Inferior parietal cortex (tissue), 1 donor: ENCODE measurements at regions not wholly inside any gene's neighbourhood (a gene's known extent, or its start where the extent isn't known, plus 50 kb on each side); places are given as distances from the start of the nearest gene placed in this dataset.
A peak's percentile ranks its signal among the peaks of the same experiment; 100 is the strongest.

ENCODE experiments used
- DNase-seq: peaks from one replicate; pipeline ENCODE4 v3.0.0-alpha.2; 2016; ENCODE audit errors: extremely low spot score

DNA sequence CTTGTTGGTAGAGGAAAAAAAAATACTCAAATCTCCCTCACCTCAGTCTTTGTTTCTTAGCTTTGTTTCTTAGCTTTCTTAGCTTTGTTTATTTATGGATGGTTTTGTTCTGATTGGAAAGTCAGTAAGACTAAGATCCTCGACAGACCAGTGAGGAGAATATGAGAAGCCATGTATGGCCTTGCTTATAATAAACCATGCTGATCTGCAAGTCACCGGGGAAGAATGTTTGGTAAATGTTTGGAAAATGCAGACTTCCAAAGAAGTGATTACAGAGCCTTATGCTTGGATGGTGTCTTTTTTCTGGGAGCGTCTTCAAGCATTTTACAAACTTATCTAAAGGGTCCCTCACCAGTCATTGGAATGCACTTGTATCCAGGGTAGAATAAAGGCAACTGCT lies 90.1 kb upstream of the NOCT start:
- DNase-seq = no peak

DNA sequence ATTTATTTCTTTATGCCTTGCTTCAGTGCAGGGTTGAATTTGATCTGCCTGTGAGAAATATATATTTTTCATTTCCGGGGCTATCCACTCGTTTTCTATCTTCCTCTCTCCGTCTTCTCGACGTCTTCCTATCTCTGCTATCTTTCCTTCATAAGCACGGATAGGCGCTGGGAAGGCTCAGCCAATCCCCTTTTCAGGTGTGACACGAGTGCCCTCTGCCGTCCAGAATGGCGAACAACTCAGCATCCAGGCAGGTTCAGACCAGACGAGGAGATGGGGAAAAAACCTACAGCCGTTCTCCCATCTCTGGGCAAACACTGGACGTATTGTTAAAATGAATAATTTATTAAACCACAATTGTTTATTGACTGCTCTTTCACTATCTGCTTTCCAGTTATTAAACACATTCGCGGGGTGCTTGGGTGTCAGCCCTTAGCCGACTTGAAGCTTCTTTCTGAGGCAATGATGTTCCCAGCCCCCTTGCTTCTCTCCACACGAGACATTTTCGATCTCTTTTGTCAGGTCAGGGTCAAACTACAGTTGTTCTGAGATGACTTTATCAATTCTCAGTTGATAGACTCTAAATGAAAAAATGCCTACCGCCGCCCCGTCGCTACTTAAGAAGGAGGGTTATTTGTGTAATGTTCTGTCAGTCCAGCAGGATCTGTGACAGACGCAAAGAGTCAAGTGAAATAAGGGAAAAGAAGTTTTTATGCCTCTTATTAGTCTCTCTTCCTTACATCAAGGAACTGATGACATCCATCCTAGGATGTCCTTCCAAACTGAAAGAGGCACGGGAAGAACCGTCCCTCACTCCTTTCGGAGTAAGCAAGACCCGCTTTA lies 96.3 kb upstream of the NOCT start:
- peak; percentile 88 for DNase-seq

DNA sequence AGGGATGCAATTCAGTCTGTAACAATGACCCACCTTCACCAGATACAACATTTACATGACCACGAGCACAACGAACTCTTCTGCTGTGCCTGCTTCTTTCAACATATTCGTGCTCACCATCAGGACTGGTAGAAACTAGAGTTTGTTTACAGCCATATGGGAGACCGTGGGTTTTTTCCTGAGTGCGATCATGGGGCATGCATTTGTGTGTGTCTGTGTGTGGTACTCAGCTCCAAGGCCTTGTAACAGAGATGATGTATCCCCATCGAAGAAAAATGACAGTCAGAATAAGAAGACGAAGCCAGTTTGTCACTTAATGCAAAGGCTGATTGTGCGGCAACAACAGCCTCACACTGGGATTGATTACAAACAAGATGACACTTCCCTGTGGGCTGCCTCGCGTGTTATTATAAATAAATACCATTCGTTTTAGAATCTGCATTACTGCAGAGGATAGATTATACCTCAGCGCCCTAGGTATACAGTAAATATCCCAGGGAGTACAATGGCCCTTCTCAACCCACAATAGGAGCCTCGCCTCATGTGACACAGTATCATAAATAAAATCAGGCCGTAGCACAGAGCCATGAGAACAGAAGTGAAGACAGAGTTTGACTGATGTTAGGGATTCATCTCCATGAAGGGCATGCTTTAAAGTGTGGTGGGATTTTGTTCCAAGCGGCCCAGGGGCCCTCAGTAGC lies 97.3 kb upstream of the NOCT start:
- DNase-seq = no peak

DNA sequence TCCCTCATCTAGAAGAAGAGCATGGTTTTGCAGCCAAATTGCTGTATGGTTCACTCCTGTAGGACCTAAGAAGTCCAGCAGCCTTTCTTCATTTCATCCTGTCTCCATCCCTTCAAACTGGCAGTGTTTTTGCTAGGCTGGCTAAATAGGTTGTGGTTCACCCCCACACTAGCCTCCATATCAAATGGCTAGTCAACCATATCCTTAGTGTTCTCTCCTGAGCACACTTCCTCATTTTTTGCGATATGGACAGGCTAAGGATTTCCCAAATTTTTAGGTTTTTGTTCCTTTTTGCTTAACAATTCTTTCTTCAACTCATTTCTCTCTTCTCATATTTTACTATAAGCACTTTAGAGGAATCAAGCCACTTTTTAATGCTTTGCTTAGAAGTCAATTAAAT lies 98.8 kb upstream of the NOCT start:
- DNase-seq = no peak

DNA sequence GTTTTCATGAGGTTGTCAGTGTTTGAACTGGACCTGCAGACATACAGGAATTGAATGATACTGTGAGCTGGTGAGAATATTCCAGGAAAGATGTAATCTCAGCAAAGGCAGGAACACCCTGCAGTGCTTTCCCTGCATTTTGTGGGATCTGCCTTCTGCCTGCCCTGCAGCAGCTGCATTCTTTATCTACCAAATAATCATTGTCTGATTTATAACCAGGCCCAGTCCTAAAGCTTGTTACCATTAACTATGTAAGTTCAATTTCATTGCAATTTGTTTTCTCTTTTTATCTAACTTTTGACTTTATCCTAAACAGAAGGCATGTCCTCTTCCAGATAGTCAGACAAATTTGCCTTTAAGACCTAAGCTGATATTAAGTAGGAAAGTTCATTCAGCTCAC lies 99.8 kb upstream of the NOCT start:
- no peak for DNase-seq

DNA sequence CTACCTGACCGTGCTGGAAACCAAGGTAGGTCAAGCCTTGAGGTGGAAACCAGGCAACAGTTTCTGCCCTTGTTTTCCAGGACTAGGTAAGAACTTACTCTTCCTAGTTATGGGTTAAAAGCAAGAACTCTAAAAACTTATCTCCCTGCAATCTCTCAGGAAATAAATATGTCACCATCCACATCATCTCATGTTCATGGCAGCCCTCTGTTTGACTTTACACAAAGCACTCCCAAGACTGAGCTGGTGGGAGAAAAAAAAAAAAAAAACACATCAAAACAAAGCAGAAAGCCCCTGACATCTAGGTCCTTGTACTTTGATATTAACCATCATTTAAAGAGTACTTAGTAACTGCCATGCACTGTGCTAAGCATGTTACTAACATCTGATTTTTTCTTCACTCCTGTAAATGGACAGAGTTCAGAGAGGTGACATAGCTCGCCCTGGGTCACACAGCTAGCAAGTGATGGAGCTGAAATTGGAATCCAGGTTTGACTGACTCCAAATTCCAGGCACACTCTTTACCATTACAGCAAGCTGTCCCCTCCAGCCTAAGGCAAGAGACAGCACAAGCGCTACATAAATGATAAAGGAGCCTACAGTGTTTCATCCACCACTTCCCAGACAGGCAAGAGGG lies 102.8 kb upstream of the NOCT start:
- no peak for DNase-seq

DNA sequence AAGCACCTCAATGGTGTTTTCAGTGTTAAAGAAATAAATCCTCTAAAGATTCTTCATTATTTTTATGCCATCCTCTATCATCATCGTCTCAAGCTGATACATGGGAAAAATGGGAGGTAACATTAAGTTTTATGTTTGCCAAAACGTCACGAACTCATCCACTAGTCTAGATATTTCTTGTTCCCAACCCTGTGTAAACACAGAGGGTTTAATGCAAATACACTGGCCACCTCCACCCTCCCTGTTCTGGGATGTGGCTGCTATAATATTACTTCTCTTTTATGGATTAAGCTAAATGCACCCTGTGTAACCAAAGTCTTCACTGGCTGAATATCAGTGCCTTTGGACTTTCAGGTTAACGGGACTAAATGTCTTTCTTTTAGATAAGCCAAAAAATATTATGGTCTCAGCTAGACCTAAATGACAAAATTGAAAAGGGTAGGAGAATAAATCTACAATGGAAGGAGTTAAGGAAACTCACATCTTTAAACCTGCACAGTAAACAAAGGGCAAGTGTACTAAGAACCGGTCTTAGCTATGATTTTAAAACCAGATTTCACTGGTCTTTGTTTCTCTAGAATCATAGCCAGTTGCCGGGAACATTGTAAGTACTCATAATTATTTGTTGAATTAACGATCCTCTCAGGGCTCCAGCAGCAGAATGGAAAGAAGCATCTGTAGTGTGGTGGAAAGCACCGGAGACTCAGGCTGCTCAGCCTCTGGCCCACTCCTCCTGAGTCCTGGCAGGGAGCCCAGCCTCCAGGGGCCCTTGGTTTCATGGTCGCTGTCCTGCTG lies 103.5 kb upstream of the NOCT start:
- DNase-seq = no peak

DNA sequence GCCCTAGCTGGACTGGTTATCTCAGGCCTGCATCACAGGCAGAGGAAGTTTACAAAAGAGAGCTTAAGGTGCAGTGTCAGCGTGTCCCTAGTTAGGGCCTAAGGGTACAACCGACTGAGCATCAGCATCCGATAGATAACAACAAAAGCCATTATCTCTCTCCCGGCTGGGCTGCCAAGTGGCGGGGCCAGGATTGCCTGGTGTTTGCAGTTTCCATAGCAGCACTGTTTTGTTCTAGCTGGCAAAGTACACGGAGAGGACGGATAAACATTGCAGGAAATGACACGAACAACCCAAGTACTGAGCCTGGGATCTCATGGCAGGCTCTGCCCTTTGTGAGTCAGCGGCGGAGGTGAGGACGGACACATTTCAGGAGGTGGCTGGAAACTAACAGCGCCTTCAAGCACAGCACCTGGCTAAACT lies 104.7 kb upstream of the NOCT start:
- peak; percentile 72 for DNase-seq

DNA sequence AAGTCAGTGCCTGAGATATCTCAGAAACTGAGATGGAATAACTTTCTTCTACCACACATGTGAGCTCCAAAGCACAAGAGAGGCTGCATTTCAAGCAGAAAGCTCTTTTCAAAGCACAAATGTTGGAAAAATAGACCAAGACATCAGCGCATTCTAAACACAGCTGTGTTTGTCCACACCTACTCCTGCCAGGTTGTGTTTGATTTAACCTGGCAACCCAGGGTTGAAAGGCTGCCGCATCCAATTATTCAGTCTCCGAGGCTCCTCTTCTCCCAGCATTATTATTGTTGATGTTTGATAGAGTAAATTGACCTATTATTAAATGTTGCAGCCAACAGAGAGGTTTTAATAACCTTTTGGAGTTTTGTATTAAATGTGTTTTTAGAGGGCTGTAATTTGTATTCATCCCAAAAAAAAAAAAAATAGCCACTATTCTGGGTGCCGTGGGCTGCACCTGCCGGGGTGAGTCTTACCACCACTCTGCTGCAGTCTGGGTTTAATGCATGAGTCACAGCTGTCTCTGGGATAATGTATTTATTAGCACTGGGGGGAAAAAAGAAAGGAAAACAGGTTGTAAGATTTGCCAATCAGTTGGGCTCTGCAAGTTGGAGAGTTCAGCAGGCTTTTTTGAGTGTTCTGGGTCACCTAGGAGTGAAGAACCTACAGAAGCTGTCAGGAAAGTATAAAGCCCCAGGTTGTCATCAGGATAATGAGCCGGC lies 105.2 kb upstream of the NOCT start:
- no peak for DNase-seq

DNA sequence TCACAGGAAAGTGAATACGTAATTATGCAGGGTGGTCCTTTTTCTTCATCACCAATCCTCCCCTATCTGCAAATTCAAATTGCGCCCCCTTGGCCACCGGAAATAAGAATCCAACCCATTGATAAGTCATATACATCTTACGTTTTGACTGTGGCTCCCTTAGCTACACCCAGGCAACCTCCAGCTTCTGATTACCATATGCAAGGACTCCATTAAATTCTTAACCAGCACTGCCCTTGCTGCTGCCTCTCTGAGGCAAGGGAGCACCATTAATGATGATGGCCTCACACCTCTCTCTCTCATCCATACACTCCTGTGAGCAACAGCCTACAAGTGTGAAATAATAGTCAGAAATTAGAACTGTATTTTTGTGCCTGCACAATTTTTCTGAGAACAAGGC lies 106.0 kb upstream of the NOCT start:
- no peak for DNase-seq

DNA sequence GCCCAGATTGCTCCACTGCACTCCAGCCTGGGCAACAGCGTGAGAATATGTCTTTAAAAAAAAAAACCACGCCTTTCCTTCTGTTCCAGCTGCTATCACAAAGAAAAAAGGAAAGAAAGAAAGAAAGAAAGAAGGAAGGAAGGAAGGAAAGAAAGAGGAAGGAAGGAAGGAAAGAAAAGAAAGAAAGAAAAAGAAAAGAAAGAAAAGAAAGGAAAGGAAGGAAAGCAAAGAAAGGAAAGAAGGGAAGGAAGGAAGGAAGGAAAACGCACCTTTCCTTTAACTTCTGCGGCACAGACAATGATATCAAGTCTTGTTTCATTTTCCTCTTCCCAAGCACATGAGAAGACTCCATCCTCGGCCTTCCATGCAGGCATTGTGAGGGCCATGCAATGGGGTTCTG lies 107.4 kb upstream of the NOCT start:
- DNase-seq = no peak

DNA sequence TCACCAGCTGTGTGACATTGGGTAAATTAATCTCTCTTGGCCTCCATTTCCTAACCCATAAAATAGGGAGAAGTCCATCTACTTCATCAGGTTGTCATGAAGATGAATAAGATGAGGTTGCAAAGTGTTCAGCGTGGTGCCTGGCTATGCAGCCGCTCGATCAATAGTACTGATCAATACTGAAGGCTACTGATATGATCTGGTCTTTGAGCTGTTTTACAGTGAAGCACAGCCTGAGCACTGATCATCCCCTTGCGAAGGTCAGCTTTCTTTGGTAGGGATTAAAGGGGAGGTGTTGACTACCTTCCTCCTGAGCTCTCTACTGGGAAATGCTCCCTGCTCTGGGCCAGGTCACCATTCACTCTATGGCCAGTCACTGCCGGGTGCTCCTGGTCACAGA lies 108.4 kb upstream of the NOCT start:
- no peak for DNase-seq

DNA sequence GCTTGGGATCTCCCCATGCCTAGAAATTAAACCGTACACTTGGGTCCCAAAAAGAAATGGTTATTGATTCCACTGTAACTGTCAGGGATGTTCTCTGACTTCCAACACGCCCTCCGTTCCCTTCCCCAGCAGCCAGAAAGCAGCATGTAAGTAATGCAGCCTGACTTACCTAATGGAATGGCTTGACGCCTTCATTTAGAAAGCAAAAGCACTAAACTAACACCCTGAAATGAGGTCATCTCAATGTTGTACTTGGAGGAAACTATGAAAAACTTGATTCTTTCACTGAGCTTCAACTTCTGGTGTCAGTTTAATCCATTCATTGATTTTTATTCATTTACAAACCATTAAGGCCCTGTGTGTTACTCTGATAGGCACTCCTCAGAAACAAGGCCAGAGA lies 110.8 kb upstream of the NOCT start:
- DNase-seq = no peak

DNA sequence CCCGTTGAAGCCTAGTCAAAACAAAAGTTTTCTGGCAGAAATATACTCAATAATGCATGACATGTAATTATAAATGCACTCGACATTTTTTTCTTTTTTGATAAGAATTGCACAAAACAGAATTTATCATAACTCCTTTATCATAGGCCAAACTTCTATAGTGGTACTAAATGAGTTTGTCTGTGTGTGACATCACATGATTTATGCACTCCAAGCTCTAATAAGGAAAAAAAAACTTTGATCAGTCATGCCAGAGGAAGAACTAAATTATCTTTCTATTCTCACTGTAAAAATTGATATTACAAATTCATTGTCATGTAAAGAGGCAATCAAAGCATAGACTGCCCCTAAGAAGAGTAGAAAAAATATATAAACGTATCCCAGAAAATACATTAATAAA lies 112.4 kb upstream of the NOCT start:
- no peak for DNase-seq

DNA sequence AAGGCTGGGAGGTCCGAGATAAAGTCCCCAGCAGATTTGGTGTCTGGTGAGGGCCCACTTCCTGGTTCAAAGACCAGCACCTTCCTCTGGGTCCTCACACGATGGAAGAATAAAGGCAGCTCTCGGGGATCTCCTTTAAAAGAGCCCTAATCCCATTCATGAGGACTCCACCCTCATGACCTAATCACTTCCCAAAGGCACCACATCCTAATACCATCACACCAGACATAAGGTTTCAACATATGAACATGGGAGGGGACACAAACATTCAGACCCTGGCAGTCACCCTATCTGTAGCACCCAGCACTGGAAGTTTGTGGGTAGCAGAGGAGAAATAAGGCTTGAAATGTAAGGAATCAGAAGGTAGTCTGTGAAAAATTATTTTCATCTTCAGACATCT lies 112.9 kb upstream of the NOCT start:
- no peak for DNase-seq

DNA sequence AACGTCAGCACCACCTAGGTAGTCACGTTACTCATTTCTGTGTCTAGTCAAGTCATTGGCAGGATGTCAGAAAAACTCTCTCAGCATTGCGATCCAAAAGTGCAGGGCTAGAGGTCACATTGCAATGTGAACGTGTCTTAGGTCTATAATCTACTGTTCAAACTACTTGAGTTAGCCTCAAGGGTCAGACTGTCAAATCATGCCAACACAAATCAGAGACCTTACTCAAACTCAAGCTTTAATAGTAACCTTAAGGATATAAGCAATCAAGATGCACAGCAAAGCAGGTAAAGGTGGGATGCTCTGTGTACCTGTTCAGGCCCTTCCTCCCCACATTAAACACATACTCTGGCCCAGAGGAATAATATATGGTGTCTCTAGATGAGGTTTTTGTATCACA lies 114.4 kb upstream of the NOCT start:
- no peak for DNase-seq

DNA sequence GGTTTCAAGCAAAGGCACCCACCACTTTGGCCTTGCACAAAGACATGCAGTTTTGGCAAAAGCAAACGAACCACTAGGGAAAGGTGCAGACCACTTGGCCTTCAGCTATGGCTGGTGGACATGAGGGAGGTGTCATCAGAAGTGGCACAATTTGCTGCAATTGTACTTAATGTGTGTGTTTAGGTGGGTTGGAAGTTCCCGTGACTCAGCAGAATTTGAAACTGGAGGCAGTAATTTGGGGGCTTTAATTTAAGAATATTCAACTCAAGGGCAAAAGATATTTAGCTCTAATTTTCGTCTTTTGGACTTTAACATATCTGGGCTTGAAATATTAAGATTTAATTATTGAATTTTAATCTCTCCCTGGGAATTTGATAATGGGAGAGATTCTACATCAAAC lies 115.6 kb upstream of the NOCT start:
- DNase-seq = no peak

DNA sequence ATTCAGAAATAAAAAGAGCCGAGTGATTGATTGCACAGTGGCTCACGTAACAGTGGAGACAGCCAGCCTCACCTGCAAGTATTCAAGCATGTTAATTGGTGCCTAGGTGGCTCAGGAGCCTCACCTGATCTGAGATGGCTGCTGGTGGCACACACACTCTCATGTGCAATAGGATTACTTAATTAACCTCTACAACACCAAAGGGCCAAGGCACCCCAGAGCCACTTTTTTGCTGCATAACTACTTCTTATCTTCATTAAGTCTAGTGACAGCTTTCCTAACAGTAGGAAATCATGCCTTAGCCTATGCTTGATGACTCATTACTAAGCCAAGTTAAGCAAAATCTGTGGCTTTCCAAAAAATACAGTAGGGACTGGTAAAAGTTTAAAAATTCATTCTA lies 117.3 kb upstream of the NOCT start:
- DNase-seq = no peak

DNA sequence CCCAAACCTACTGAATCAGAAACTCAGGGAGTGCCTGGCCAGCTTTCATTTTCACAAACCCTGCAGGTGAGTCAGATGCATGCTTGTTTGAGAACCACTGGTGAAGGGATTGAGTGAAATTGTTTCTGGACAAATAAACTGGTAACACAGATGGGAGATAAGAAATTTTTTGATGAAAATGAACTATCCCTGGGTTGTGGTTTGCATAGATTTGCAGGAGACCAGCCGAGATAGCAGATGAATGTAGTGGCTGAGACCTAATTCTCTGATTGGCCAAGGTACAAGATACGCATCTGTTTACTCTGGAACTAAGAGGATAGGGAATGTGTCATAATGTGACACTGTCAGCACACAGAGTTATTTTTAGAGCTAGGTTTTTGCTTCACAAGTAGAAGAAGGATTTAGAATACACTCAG lies 117.8 kb upstream of the NOCT start:
- no peak for DNase-seq

DNA sequence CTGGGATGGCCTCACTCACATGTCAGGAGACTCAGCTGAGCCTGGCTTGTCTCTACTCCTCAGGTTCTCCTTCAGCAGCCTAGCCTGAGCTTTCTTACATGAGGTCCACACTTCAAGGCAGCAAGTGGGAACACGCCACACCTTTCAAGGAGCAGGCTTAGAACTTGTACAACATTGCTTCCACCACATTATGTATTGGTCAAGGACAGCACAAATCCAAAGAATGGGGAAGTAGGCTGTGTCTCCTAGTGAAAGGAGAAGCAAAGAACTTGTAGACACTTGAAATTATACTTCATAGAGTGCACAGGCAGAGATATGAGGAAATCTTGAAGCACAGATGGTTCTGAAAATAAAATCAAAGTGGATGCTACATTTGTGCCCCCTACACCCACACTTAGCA lies 120.9 kb upstream of the NOCT start:
- no peak for DNase-seq

DNA sequence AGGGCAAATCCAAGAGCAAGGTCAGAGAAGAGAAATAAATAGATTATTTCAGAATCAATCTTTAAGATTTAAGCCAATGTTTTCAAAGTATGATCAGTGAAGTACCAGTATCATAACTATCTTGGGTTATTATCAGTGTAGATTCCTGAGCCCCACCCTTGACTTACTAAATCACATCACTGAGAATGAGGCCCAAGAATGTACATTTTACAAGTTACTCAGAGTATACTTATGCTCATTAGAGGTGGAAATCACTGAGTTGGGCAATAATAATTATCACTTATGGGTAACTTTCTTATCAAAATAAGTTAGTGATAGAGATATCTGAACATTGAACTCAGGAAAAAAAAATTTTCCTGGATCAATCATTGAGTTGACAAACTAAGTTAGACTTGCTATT lies 121.6 kb upstream of the NOCT start:
- DNase-seq = no peak
